Caco-2 (cell line): ENCODE measurements at regions not wholly inside any gene's neighbourhood (a gene's known extent, or its start where the extent isn't known, plus 50 kb on each side); places are given as distances from the start of the nearest gene placed in this dataset.

ENCODE experiments used
- BruUV-seq: library from RNA; stranded (reverse); fragments of 400-500 nt; replicated peaks from 2 replicates; lab custom pipeline; 2021; lab: Mats Ljungman, UMichigan
- CTCF ChIA-PET: fragments of 300-600 bp; sonication (Branson Sonifier 250); formaldehyde crosslinking; loops from one replicate; lab custom pipeline; 2022; ENCODE audit warnings: antibody characterized with exemption; lab: Charles Lee
- POLR2A ChIA-PET: fragments of 300-600 bp; sonication (Branson Sonifier 250); formaldehyde crosslinking; loops from one replicate; lab custom pipeline; 2022; ENCODE audit warnings: antibody characterized with exemption; lab: Charles Lee
- DNase-seq, 2 experiments: peaks; one replicate each; pipeline versions ENCODE4 v3.0.0 to v3.0.0-alpha.2; 2020 to 2022
- H3K27me3 ChIP-seq: replicated peaks from 2 replicates; pipeline ENCODE4 v1.6.0; 2011; ENCODE audit warnings: low read length; ENCODE audit not compliant: control insufficient read depth, insufficient read depth
- H3K36me3 ChIP-seq: 2 replicates; pipeline ENCODE4 v1.5.1; 2011; ENCODE audit warnings: low read length; ENCODE audit not compliant: control insufficient read depth, insufficient read depth
- H3K4me1 ChIP-seq: fragments of 250-450 bp; sonication (Bioruptor Pico); 2 replicates; pipeline ENCODE4 v1.5.1; 2020; ENCODE audit warnings: mild to moderate bottlenecking
- H3K4me3 ChIP-seq: 2 replicates; pipeline ENCODE4 v1.5.1; 2011; ENCODE audit warnings: low read depth, mild to moderate bottlenecking, control low read depth, low read length
- H3K9me3 ChIP-seq: fragments of 250-450 bp; sonication (Bioruptor Pico); 2 replicates; pipeline ENCODE4 v1.5.1; 2020; ENCODE audit warnings: mild to moderate bottlenecking, moderate library complexity
- H3K27ac Mint-ChIP-seq: one replicate; pipeline ENCODE4 v1.8.0; 2022; ENCODE audit warnings: mixed read lengths; ENCODE audit not compliant: unreplicated experiment
- H3K27me3 Mint-ChIP-seq: one replicate; pipeline ENCODE4 v1.8.0; 2022; ENCODE audit warnings: mixed read lengths; ENCODE audit not compliant: insufficient read depth, unreplicated experiment
- H3K36me3 Mint-ChIP-seq: one replicate; pipeline ENCODE4 v1.8.0; 2022; ENCODE audit warnings: mild to moderate bottlenecking, mixed read lengths; ENCODE audit not compliant: insufficient read depth, unreplicated experiment
- H3K4me1 Mint-ChIP-seq: one replicate; pipeline ENCODE4 v1.8.0; 2022; ENCODE audit warnings: low read depth, mixed read lengths; ENCODE audit not compliant: unreplicated experiment
- H3K4me3 Mint-ChIP-seq: one replicate; pipeline ENCODE4 v1.8.0; 2022; ENCODE audit warnings: mild to moderate bottlenecking, moderate library complexity, mixed read lengths; ENCODE audit not compliant: unreplicated experiment
- H3K9me3 Mint-ChIP-seq: one replicate; pipeline ENCODE4 v1.8.0; 2022; ENCODE audit warnings: mixed read lengths; ENCODE audit not compliant: unreplicated experiment
- CTCF ChIP-seq, 2 experiments: fragments of 200-600 bp in 1 of 2; IDR thresholded peaks; 1 replicate in 1 of 2; 2 replicates in 1 of 2; pipeline versions ENCODE4 v1.5.1 to v1.8.0; 2011 to 2022; ENCODE audit warnings: antibody characterized with exemption in 1 of 2, control low read depth in 1 of 2, inconsistent platforms in 1 of 2, low read depth in 1 of 2, low read length in 1 of 2, mild to moderate bottlenecking in 1 of 2, moderate library complexity in 1 of 2; ENCODE audit not compliant: insufficient read depth in 1 of 2, severe bottlenecking in 1 of 2, unreplicated experiment in 1 of 2
- intact Hi-C: fragments of 100-400 bp; cut with micrococcal nuclease; formaldehyde crosslinking; loops from one replicate; pipeline ENCODE4 v1.10.0; 2022; ENCODE audit not compliant: unreplicated experiment

DNA sequence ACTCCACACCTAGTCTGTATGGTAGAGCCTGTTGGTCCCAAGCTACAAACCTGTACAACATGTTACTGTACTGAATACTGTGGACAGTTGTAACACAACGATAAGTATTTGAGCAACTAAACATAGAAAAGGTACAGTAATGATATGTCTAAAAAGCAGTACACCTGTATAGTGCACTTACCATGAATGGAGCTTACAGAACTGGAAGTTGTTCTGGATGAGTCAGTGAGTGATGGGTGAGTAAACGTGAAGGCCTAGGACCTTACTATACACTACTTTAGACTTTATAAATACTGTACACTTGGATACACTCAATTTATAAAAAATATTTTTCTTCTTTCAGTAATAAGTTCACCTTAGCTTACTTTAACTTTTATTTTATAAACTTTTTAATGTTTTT, 104.0 kb downstream of the TMA16 start:
- Histone ChIP-seq H3K4me1 (peaks cover 4% of the 10 kb centered on the region; the same call in 1 of the 2 replicates), H3K4me3 (no peak overlapping the region), H3K27me3 (no peaks in the 10 kb centered on the region), H3K36me3 (no peaks in the 10 kb centered on the region), H3K9me3 (no peaks in the 10 kb centered on the region)
- no TSS peak for BruUV-seq
- Mint-ChIP-seq H3K4me3 (no peak overlapping the region), H3K27me3 (no peaks in the 10 kb centered on the region), H3K36me3 (no peaks in the 10 kb centered on the region), H3K27ac (no peak overlapping the region), H3K9me3 (no peaks in the 10 kb centered on the region), H3K4me1 (no peaks in the 10 kb centered on the region)
- no peak for TF ChIP-seq CTCF (IDR thresholded peaks at IDR 0.05; ENCODE audit: insufficient read depth in 1 of 2, low read depth in 1 of 2, low read length in 1 of 2, severe bottlenecking in 1 of 2, unreplicated experiment in 1 of 2)
- POLR2A ChIA-PET = no interaction called here
- DNase-seq = no peak
- CTCF ChIA-PET = no interaction called here
- intact Hi-C loops = no loop called here

DNA sequence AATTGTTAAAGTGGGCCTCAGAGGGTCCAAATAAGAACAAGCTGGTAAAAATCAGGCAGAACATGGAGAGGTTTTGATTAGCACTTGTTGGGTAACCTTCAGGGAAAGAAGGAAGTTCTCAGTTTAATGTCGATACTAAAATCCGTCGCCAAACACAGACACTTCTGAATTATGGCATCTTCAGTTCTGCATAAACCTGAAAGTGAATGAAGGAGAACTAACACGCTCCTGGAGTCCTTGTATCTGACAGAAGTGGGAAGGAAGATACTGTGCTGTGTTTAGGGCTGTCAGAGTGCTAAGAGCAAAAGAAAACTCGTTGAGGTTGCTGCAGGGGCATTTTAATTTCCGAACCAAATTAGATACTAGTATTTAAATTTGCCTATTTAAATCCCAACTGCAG, 106.2 kb downstream of the TMA16 start:
- TF ChIP-seq CTCF (IDR thresholded peaks at IDR 0.05; ENCODE audit: insufficient read depth in 1 of 2, low read depth in 1 of 2, low read length in 1 of 2, severe bottlenecking in 1 of 2, unreplicated experiment in 1 of 2) = no peak
- CTCF ChIA-PET = no interaction called here
- Mint-ChIP-seq H3K9me3 (no peaks in the 10 kb centered on the region), H3K36me3 (no peaks in the 10 kb centered on the region), H3K4me1 (peaks cover 15% of the 10 kb centered on the region), H3K27ac (no peak overlapping the region), H3K4me3 (no peak overlapping the region), H3K27me3 (no peaks in the 10 kb centered on the region)
- Histone ChIP-seq H3K27me3 (no peaks in the 10 kb centered on the region), H3K9me3 (no peaks in the 10 kb centered on the region), H3K4me1 (peaks cover 13% of the 10 kb centered on the region), H3K36me3 (no peaks in the 10 kb centered on the region), H3K4me3 (no peak overlapping the region)
- intact Hi-C loops = loop anchor here (5.0 kb wide), 1 partner anchor 43 kb away; no protein-coding TSS in a partner anchor
- DNase-seq = no peak
- POLR2A ChIA-PET = no interaction called here
- BruUV-seq = no TSS peak

DNA sequence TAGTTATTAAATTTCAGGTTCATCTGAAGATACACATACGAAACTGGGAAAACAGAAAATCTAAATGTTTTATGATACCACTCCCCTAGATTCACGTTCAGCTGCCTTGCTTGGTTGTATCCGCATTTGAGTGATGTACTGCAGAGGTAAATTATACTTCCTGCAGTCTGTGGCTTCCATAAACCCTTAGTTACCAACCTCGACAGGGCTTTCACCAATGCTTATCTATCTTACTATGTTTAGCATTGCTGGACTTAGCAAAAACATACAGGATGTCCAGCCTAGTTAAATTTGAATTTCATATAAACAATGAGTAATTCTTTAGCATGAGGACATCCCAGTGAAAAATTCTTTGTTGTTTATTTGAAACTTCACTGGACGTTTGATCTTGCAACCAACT, 108.8 kb downstream of the TMA16 start:
- intact Hi-C loops = loop anchor here (5.0 kb wide), 1 partner anchor 46 kb away; no protein-coding TSS in a partner anchor
- H3K4me1 Mint-ChIP-seq = peaks cover 29% of the 10 kb centered on the region
- Histone ChIP-seq H3K36me3 (no peaks in the 10 kb centered on the region), H3K27me3 (no peaks in the 10 kb centered on the region), H3K9me3 (no peaks in the 10 kb centered on the region), H3K4me1 (peaks cover 20% of the 10 kb centered on the region), H3K4me3 (no peak overlapping the region)
- ChIA-PET POLR2A (no interaction called here), CTCF (no interaction called here)
- H3K9me3 Mint-ChIP-seq = no peaks in the 10 kb centered on the region
- DNase-seq = no peak
- no peak overlapping the region for H3K4me3 Mint-ChIP-seq
- TF ChIP-seq CTCF (IDR thresholded peaks at IDR 0.05; ENCODE audit: insufficient read depth in 1 of 2, low read depth in 1 of 2, low read length in 1 of 2, severe bottlenecking in 1 of 2, unreplicated experiment in 1 of 2) = no peak
- H3K27me3 Mint-ChIP-seq = no peaks in the 10 kb centered on the region
- no peak overlapping the region for H3K27ac Mint-ChIP-seq
- BruUV-seq = no TSS peak
- no peaks in the 10 kb centered on the region for H3K36me3 Mint-ChIP-seq
